Central memory CD8-positive, alpha-beta T cell (primary cell): ENCODE measurements at regions not wholly inside any gene's neighbourhood (a gene's known extent, or its start where the extent isn't known, plus 50 kb on each side); places are given as distances from the start of the nearest gene placed in this dataset.

Experiments used
- ATAC-seq: fragments of 150-1000 bp; cut with Tn5 transposase; replicated peaks from 2 replicates; pipeline ENCODE4 v1.10.0; 2022; ENCODE audit warnings: mild to moderate bottlenecking, moderate FRiP score, moderate number of reproducible peaks; ENCODE audit not compliant: poor library complexity, severe bottlenecking; ENCODE audit errors: extremely low read depth
- DNase-seq, 2 donors: peaks; one replicate each; pipeline ENCODE4 v3.0.0; 2021; ENCODE audit warnings: low spot score in 2 of 2
- H3K27ac Mint-ChIP-seq: one replicate; pipeline ENCODE4 v1.8.0; 2022; ENCODE audit warnings: low read depth, mild to moderate bottlenecking, moderate library complexity, mixed read lengths
- H3K27me3 Mint-ChIP-seq: one replicate; pipeline ENCODE4 v1.8.0; 2022; ENCODE audit warnings: mixed read lengths
- H3K36me3 Mint-ChIP-seq: one replicate; pipeline ENCODE4 v1.8.0; 2022; ENCODE audit warnings: mild to moderate bottlenecking, moderate library complexity, mixed read lengths; ENCODE audit not compliant: insufficient read depth
- H3K4me1 Mint-ChIP-seq: one replicate; pipeline ENCODE4 v1.8.0; 2022; ENCODE audit warnings: mixed read lengths
- H3K4me3 Mint-ChIP-seq: one replicate; pipeline ENCODE4 v1.8.0; 2022; ENCODE audit warnings: mild to moderate bottlenecking, moderate library complexity, mixed read lengths
- H3K9me3 Mint-ChIP-seq: one replicate; pipeline ENCODE4 v1.8.0; 2022; ENCODE audit warnings: mixed read lengths

DNA sequence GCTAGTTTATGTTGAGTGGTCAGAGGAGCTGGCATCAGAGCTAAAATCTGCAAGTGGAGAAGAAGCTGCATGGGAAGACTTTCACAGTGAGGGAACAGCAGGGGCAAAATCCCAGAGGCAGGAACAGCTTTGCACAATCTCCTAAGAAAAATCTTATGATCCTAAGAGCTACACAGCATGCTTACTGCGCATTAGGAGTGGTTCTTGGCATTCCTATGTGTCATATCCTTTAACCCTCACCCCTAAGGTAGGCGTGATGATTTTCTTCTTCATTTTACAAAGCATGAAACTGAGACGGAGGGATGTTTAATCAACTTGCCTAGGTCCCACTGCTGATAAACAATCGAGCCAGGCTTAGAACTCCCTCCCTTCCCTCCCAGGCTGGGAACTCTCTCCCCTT is 313.6 kb upstream of the SULF2 start:
- H3K36me3 Mint-ChIP-seq = no peaks in the 10 kb centered on the region
- H3K27ac Mint-ChIP-seq = no peak overlapping the region
- DNase-seq (no peak), ATAC-seq (no peak)
- no peaks in the 10 kb centered on the region for H3K9me3 Mint-ChIP-seq
- no peaks in the 10 kb centered on the region for H3K4me1 Mint-ChIP-seq
- no peak overlapping the region for H3K4me3 Mint-ChIP-seq
- peaks cover 13% of the 10 kb centered on the region for H3K27me3 Mint-ChIP-seq

- no peak for ATAC-seq
- no peaks in the 10 kb centered on the region for H3K36me3 Mint-ChIP-seq
- peaks cover 21% of the 10 kb centered on the region for H3K27me3 Mint-ChIP-seq
- H3K9me3 Mint-ChIP-seq = no peaks in the 10 kb centered on the region
- H3K4me3 Mint-ChIP-seq = no peak overlapping the region
- DNase-seq = no peak
- no peaks in the 10 kb centered on the region for H3K4me1 Mint-ChIP-seq
- H3K27ac Mint-ChIP-seq = no peak overlapping the region
Observed at GRCh38 chr20:48098099-48098498, 312.8 kb upstream of the SULF2 start.

- DNase-seq (no peak), ATAC-seq (no peak)
- H3K36me3 Mint-ChIP-seq = no peaks in the 10 kb centered on the region
- no peaks in the 10 kb centered on the region for H3K4me1 Mint-ChIP-seq
- H3K4me3 Mint-ChIP-seq = no peak overlapping the region
- H3K27ac Mint-ChIP-seq = no peak overlapping the region
- no peaks in the 10 kb centered on the region for H3K9me3 Mint-ChIP-seq
- H3K27me3 Mint-ChIP-seq = peaks cover 30% of the 10 kb centered on the region
Observed at GRCh38 chr20:48096957-48097890, 311.9 kb upstream of the SULF2 start.

- no peaks in the 10 kb centered on the region for H3K4me1 Mint-ChIP-seq
- no peak for DNase-seq
- no peak for ATAC-seq
- H3K9me3 Mint-ChIP-seq = no peaks in the 10 kb centered on the region
- H3K27me3 Mint-ChIP-seq = peaks cover 37% of the 10 kb centered on the region
- no peaks in the 10 kb centered on the region for H3K36me3 Mint-ChIP-seq
- H3K27ac Mint-ChIP-seq = no peak overlapping the region
- no peak overlapping the region for H3K4me3 Mint-ChIP-seq
Observed at GRCh38 chr20:48096212-48096875, 311.1 kb upstream of the SULF2 start.

- no peak overlapping the region for H3K27ac Mint-ChIP-seq
- peaks cover 40% of the 10 kb centered on the region for H3K27me3 Mint-ChIP-seq
- H3K36me3 Mint-ChIP-seq = no peaks in the 10 kb centered on the region
- ATAC-seq (no peak), DNase-seq (no peak)
- no peak overlapping the region for H3K4me3 Mint-ChIP-seq
- no peaks in the 10 kb centered on the region for H3K9me3 Mint-ChIP-seq
- no peaks in the 10 kb centered on the region for H3K4me1 Mint-ChIP-seq
Observed at GRCh38 chr20:48094944-48095343, 309.7 kb upstream of the SULF2 start.

DNA sequence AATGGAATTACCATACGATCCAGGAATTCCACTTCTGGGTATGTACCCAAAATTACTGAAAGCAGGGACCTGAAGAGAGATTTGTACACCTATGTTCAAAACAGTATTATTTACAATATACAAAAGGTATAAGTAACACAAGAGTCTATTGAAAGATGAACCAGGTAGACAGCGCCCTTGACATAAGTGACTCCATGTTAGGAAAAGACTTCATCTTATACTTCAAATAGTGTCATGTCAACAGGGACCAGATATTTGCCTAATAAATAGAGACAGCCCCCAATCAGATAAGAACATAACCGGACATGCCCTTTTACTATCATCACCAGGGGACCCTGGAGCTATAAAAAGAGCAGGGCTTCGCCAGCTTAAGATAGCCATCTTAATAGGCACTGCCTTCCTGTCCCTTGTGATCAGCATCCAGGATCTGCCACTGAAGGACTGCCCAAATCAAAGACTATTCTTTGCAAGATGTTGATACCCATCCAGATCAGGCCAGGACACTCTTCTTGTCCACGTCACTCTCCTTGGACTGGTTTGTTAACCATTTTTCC is 309.0 kb upstream of the SULF2 start:
- no peak for ATAC-seq
- Mint-ChIP-seq H3K36me3 (no peaks in the 10 kb centered on the region), H3K4me3 (no peak overlapping the region), H3K27ac (no peak overlapping the region), H3K9me3 (no peaks in the 10 kb centered on the region), H3K27me3 (peaks cover 43% of the 10 kb centered on the region), H3K4me1 (no peaks in the 10 kb centered on the region)
- DNase-seq = no peak

DNA sequence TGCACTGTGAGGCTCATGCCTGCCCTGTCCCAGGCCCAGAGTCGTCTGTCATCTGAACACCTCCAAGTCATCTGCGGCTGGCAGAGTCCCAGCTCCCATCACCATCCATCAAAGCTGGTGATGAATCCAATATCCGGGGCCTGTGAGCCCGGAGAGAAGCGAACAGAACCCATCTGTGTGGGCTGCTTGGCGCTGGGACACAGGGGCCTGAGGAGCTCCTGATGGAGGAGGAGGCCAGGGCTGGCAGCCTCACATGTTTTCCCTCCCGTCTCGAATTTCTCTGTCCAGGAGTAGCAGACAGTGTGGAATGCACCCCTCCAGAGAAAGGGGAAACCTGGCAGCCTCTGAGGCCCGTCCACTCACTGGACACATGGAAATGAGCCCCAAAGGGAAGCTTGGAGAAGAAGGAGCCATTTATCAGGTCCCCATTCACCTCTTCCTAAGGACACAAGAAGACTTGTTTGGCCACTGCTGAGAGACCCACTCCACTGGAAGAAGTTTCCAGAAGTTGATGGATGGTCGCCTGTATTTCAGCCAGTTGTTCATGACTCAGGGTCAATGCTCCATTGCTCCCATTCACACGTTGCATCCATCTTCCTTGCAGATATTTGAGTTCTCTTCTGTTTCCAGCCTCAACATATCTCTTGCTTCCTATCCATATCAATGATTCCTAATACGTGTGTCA is 307.5 kb upstream of the SULF2 start:
- ATAC-seq = no peak
- H3K27me3 Mint-ChIP-seq = peaks cover 59% of the 10 kb centered on the region
- H3K4me1 Mint-ChIP-seq = no peaks in the 10 kb centered on the region
- no peak for DNase-seq
- no peaks in the 10 kb centered on the region for H3K36me3 Mint-ChIP-seq
- no peak overlapping the region for H3K4me3 Mint-ChIP-seq
- H3K9me3 Mint-ChIP-seq = no peaks in the 10 kb centered on the region
- H3K27ac Mint-ChIP-seq = no peak overlapping the region

GRCh38 chr20:48090784-48091183 is 305.5 kb upstream of the SULF2 start:
- H3K4me1 Mint-ChIP-seq = no peaks in the 10 kb centered on the region
- H3K27ac Mint-ChIP-seq = no peak overlapping the region
- no peaks in the 10 kb centered on the region for H3K36me3 Mint-ChIP-seq
- DNase-seq (no peak), ATAC-seq (no peak)
- peaks cover 71% of the 10 kb centered on the region for H3K27me3 Mint-ChIP-seq
- H3K9me3 Mint-ChIP-seq = no peaks in the 10 kb centered on the region
- no peak overlapping the region for H3K4me3 Mint-ChIP-seq

- Mint-ChIP-seq H3K27me3 (peaks cover 76% of the 10 kb centered on the region), H3K4me1 (no peaks in the 10 kb centered on the region), H3K36me3 (no peaks in the 10 kb centered on the region), H3K9me3 (no peaks in the 10 kb centered on the region), H3K27ac (no peak overlapping the region), H3K4me3 (no peak overlapping the region)
- ATAC-seq (no peak), DNase-seq (no peak)
Observed at GRCh38 chr20:48090314-48090713, 305.0 kb upstream of the SULF2 start.

- Mint-ChIP-seq H3K27me3 (peaks cover 82% of the 10 kb centered on the region), H3K27ac (no peak overlapping the region), H3K4me3 (no peak overlapping the region), H3K9me3 (no peaks in the 10 kb centered on the region), H3K36me3 (no peaks in the 10 kb centered on the region), H3K4me1 (no peaks in the 10 kb centered on the region)
- DNase-seq (no peak), ATAC-seq (no peak)
Observed at GRCh38 chr20:48080583-48080982, 295.3 kb upstream of the SULF2 start.

- Mint-ChIP-seq H3K4me3 (no peak overlapping the region), H3K4me1 (no peaks in the 10 kb centered on the region), H3K27ac (no peak overlapping the region), H3K27me3 (peaks cover 86% of the 10 kb centered on the region), H3K36me3 (no peaks in the 10 kb centered on the region), H3K9me3 (no peaks in the 10 kb centered on the region)
- DNase-seq = no peak
- ATAC-seq = no peak
Observed at GRCh38 chr20:48079028-48079427, 293.7 kb upstream of the SULF2 start.

DNA sequence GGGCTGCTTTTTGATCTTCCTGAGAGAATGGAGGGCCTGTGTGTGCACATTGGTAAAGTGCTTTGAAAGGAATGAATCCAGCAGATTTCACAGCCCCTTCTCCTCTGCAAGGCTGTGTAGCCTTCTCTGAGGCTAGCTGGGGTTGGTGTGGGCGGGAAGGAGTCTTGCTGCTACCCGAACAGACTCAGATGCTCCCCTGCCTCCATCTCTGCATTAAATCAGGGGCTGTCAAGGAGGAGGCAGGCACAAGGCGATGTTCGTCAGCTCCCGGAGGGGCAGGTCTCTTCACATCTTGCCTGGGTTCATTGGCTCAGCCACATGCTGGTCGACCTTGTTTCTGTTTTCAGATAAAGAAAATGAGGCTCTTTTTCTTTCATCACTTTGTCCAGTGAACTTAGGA is 291.5 kb upstream of the SULF2 start:
- Mint-ChIP-seq H3K4me1 (no peaks in the 10 kb centered on the region), H3K27me3 (peaks cover 84% of the 10 kb centered on the region), H3K9me3 (no peaks in the 10 kb centered on the region), H3K4me3 (no peak overlapping the region), H3K27ac (no peak overlapping the region), H3K36me3 (no peaks in the 10 kb centered on the region)
- ATAC-seq (no peak), DNase-seq (no peak)
